ENCODE measurements at regions not wholly inside any gene's neighbourhood (a gene's known extent, or its start where the extent isn't known, plus 50 kb on each side); places are given as distances from the start of the nearest gene placed in this dataset.
"Not testable (repeated sequence)": the region's sequence is repeated elsewhere in the genome, so short reads cannot be mapped to it uniquely, and the experiment has no call there.

GRCh38 chr5:34096033-34096432 lies 53.0 kb upstream of the C1QTNF3 start:
- in situ Hi-C loops (cut with HindIII; ENCODE audit: low sequenced_read_pairs); DNase-seq (ENCODE audit: low spot score): not testable (repeated sequence)

GRCh38 chr5:34099891-34100290 lies 56.9 kb upstream of the C1QTNF3 start:
- DNase-seq (ENCODE audit: low spot score); in situ Hi-C loops (cut with HindIII; ENCODE audit: low sequenced_read_pairs): not testable (repeated sequence)

- DNase-seq (ENCODE audit: low spot score); in situ Hi-C loops (cut with HindIII; ENCODE audit: low sequenced_read_pairs): not testable (repeated sequence)
Observed at GRCh38 chr5:34101567-34101966, 58.6 kb upstream of the C1QTNF3 start.

- in situ Hi-C loops (cut with HindIII; ENCODE audit: low sequenced_read_pairs); DNase-seq (ENCODE audit: low spot score): not testable (repeated sequence)
Observed at GRCh38 chr5:34108897-34109296, 65.9 kb upstream of the C1QTNF3 start.

GRCh38 chr5:34124280-34124679 lies 81.3 kb upstream of the C1QTNF3 start:
- DNase-seq (ENCODE audit: low spot score); in situ Hi-C loops (cut with HindIII; ENCODE audit: low sequenced_read_pairs): not testable (repeated sequence)

- in situ Hi-C loops (cut with HindIII; ENCODE audit: low sequenced_read_pairs), result not testable (repeated sequence)
Observed at GRCh38 chr5:34125354-34125753, 82.3 kb upstream of the C1QTNF3 start.

GRCh38 chr5:34126741-34127140 lies 83.7 kb upstream of the C1QTNF3 start:
- in situ Hi-C loops (cut with HindIII; ENCODE audit: low sequenced_read_pairs); DNase-seq (ENCODE audit: low spot score): not testable (repeated sequence)

More at GRCh38 chr5:34125354-34125753, 82.3 kb upstream of the C1QTNF3 start:
- not testable (repeated sequence) for DNase-seq (ENCODE audit: low spot score)

GRCh38 chr5:34127818-34128217 lies 84.8 kb upstream of the C1QTNF3 start:
- DNase-seq (ENCODE audit: low spot score); in situ Hi-C loops (cut with HindIII; ENCODE audit: low sequenced_read_pairs): not testable (repeated sequence)

GRCh38 chr5:34128890-34129289 lies 85.9 kb upstream of the C1QTNF3 start:
- DNase-seq (ENCODE audit: low spot score); in situ Hi-C loops (cut with HindIII; ENCODE audit: low sequenced_read_pairs): not testable (repeated sequence)

- in situ Hi-C loops (cut with HindIII; ENCODE audit: low sequenced_read_pairs); DNase-seq (ENCODE audit: low spot score): not testable (repeated sequence)
Observed at GRCh38 chr5:34154988-34155387, 112.0 kb upstream of the C1QTNF3 start.

GRCh38 chr5:34156703-34157414 lies 113.8 kb upstream of the C1QTNF3 start:
- not testable (repeated sequence) for DNase-seq (ENCODE audit: low spot score)

GRCh38 chr5:34160904-34161303 lies 117.9 kb upstream of the C1QTNF3 start:
- in situ Hi-C loops (cut with HindIII; ENCODE audit: low sequenced_read_pairs); DNase-seq (ENCODE audit: low spot score): not testable (repeated sequence)

More at GRCh38 chr5:34156703-34157414, 113.8 kb upstream of the C1QTNF3 start:
- in situ Hi-C loops (cut with HindIII; ENCODE audit: low sequenced_read_pairs), result not testable (repeated sequence)

GRCh38 chr5:34171398-34171797 lies 128.4 kb upstream of the C1QTNF3 start:
- in situ Hi-C loops (cut with HindIII; ENCODE audit: low sequenced_read_pairs); DNase-seq (ENCODE audit: low spot score): not testable (repeated sequence)

- in situ Hi-C loops (cut with HindIII; ENCODE audit: low sequenced_read_pairs); DNase-seq (ENCODE audit: low spot score): not testable (repeated sequence)
Observed at GRCh38 chr5:34179453-34180190, 136.6 kb upstream of the C1QTNF3 start.

- in situ Hi-C loops (cut with HindIII; ENCODE audit: low sequenced_read_pairs); DNase-seq (ENCODE audit: low spot score): not testable (repeated sequence)
Observed at GRCh38 chr5:34180225-34180624, 137.2 kb upstream of the C1QTNF3 start.

GRCh38 chr5:34180940-34181614 lies 138.1 kb upstream of the C1QTNF3 start:
- in situ Hi-C loops (cut with HindIII; ENCODE audit: low sequenced_read_pairs); DNase-seq (ENCODE audit: low spot score): not testable (repeated sequence)

- in situ Hi-C loops (cut with HindIII; ENCODE audit: low sequenced_read_pairs), result not testable (repeated sequence)
Observed at GRCh38 chr5:34185005-34185404, 142.0 kb upstream of the C1QTNF3 start.

GRCh38 chr5:34185572-34185971 lies 142.6 kb upstream of the C1QTNF3 start:
- in situ Hi-C loops (cut with HindIII; ENCODE audit: low sequenced_read_pairs), result not testable (repeated sequence)

More at GRCh38 chr5:34185005-34185404, 142.0 kb upstream of the C1QTNF3 start:
- not testable (repeated sequence) for DNase-seq (ENCODE audit: low spot score)

GRCh38 chr5:34186108-34186507 lies 143.1 kb upstream of the C1QTNF3 start:
- in situ Hi-C loops (cut with HindIII; ENCODE audit: low sequenced_read_pairs), result not testable (repeated sequence)

More at GRCh38 chr5:34185572-34185971, 142.6 kb upstream of the C1QTNF3 start:
- DNase-seq (ENCODE audit: low spot score), result not testable (repeated sequence)

More at GRCh38 chr5:34186108-34186507, 143.1 kb upstream of the C1QTNF3 start:
- not testable (repeated sequence) for DNase-seq (ENCODE audit: low spot score)
